ENCODE measurements at regions not wholly inside any gene's neighbourhood (a gene's known extent, or its start where the extent isn't known, plus 50 kb on each side); places are given as distances from the start of the nearest gene placed in this dataset.

DNA sequence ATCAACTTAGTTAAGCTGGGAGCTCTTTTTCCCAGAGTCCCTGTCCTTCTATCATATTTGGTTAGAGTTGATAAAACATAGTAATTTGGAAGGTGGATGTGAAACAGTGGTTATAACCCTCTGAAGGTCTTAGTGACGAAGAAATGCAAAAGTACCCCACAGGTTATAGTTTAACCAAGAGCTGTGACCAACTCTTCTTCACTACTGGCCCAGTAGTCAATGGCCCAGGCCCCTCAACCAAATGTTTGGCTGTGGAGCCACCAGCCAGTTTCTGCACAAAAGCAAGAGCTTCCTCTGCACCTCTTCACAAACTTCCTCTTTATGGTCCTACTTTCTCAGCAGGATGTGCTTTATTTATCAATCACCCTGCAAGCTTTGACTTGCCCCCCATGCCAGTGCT, 132.6 kb downstream of the BMP4 start:
- no peaks in the 10 kb centered on the region for H3K36me3 Mint-ChIP-seq (ENCODE audit: low read depth)
- no peak for DNase-seq (ENCODE audit: low spot score)
- no peak overlapping the region for H3K27ac Mint-ChIP-seq
- H3K27me3 Mint-ChIP-seq (ENCODE audit: insufficient read depth), result no peaks in the 10 kb centered on the region
- no peaks in the 10 kb centered on the region for H3K9me3 Mint-ChIP-seq
- intact Hi-C loops (cut with micrococcal nuclease), result no loop called here
- no peaks in the 10 kb centered on the region for H3K4me1 Mint-ChIP-seq (ENCODE audit: low read depth)
- no peak overlapping the region for H3K4me3 Mint-ChIP-seq

- Mint-ChIP-seq H3K4me1 (ENCODE audit: low read depth) (no peaks in the 10 kb centered on the region), H3K9me3 (no peaks in the 10 kb centered on the region), H3K27me3 (ENCODE audit: insufficient read depth) (no peaks in the 10 kb centered on the region), H3K4me3 (no peak overlapping the region), H3K36me3 (ENCODE audit: low read depth) (no peaks in the 10 kb centered on the region), H3K27ac (no peak overlapping the region)
- no peak for DNase-seq (ENCODE audit: low spot score)
- intact Hi-C loops (cut with micrococcal nuclease), result no loop called here
These were observed 142.2 kb downstream of the BMP4 start for GRCh38 chr14:53814392-53814791.

GRCh38 chr14:53810221-53810620, 146.4 kb downstream of the BMP4 start:
- H3K27me3 Mint-ChIP-seq (ENCODE audit: insufficient read depth), result no peaks in the 10 kb centered on the region
- intact Hi-C loops (cut with micrococcal nuclease), result no loop called here
- H3K9me3 Mint-ChIP-seq, result no peaks in the 10 kb centered on the region
- H3K27ac Mint-ChIP-seq, result no peak overlapping the region
- H3K4me1 Mint-ChIP-seq (ENCODE audit: low read depth), result no peaks in the 10 kb centered on the region
- no peaks in the 10 kb centered on the region for H3K36me3 Mint-ChIP-seq (ENCODE audit: low read depth)
- DNase-seq (ENCODE audit: low spot score), result no peak
- no peak overlapping the region for H3K4me3 Mint-ChIP-seq

DNA sequence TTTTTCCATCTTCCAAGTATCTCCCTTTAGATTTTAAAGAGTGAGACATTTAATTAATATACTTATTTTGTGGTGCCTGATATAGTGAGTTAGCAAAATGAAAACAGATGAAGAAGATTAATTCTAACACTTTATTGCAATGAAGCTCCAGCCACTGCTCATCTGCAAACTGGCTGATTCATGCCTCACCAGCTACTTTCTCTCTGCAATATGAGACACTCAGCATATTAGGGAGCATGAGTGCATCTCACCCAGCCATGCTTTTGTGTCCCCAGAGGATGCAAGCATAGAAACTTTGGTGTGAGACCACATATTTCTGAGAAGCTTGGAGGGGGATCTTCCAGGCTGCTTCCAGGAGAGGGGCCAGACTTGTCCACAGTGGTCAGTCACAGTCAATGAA, 148.6 kb downstream of the BMP4 start:
- no peaks in the 10 kb centered on the region for H3K4me1 Mint-ChIP-seq (ENCODE audit: low read depth)
- H3K27ac Mint-ChIP-seq, result no peak overlapping the region
- intact Hi-C loops (cut with micrococcal nuclease), result no loop called here
- no peaks in the 10 kb centered on the region for H3K27me3 Mint-ChIP-seq (ENCODE audit: insufficient read depth)
- no peaks in the 10 kb centered on the region for H3K9me3 Mint-ChIP-seq
- H3K4me3 Mint-ChIP-seq, result no peak overlapping the region
- no peak for DNase-seq (ENCODE audit: low spot score)
- H3K36me3 Mint-ChIP-seq (ENCODE audit: low read depth), result no peaks in the 10 kb centered on the region

DNA sequence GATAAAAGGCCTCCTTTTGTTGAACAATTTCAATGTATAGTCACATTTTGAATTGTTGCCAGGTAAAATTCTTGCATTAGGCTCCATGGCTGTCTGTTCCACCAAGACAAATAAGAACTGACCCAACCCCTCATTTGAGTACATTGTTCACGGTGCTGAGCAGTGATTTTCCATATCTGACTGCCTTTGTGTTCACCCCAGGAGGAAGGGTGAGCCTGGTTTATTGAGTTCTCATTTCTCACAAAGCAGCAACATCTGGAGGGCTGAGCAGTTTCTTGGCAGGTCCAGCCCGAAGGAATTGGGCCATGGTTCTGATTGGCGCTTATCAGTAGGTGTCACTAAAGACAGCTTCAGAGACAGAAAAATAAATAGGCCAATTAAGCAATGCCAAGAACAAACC, 149.1 kb downstream of the BMP4 start:
- no peaks in the 10 kb centered on the region for H3K36me3 Mint-ChIP-seq (ENCODE audit: low read depth)

GRCh38 chr14:53807108-53807507, 149.5 kb downstream of the BMP4 start:
- Mint-ChIP-seq H3K36me3 (ENCODE audit: low read depth) (no peaks in the 10 kb centered on the region), H3K27ac (no peak overlapping the region), H3K27me3 (ENCODE audit: insufficient read depth) (no peaks in the 10 kb centered on the region), H3K4me1 (ENCODE audit: low read depth) (no peaks in the 10 kb centered on the region), H3K9me3 (no peaks in the 10 kb centered on the region), H3K4me3 (no peak overlapping the region)
- no peak for DNase-seq (ENCODE audit: low spot score)
- intact Hi-C loops (cut with micrococcal nuclease), result no loop called here

More for the DNA sequence above, 149.1 kb downstream of the BMP4 start:
- intact Hi-C loops (cut with micrococcal nuclease), result no loop called here
- no peak for DNase-seq (ENCODE audit: low spot score)
- Mint-ChIP-seq H3K4me1 (ENCODE audit: low read depth) (no peaks in the 10 kb centered on the region), H3K27me3 (ENCODE audit: insufficient read depth) (no peaks in the 10 kb centered on the region), H3K27ac (no peak overlapping the region), H3K9me3 (no peaks in the 10 kb centered on the region), H3K4me3 (no peak overlapping the region)

DNA sequence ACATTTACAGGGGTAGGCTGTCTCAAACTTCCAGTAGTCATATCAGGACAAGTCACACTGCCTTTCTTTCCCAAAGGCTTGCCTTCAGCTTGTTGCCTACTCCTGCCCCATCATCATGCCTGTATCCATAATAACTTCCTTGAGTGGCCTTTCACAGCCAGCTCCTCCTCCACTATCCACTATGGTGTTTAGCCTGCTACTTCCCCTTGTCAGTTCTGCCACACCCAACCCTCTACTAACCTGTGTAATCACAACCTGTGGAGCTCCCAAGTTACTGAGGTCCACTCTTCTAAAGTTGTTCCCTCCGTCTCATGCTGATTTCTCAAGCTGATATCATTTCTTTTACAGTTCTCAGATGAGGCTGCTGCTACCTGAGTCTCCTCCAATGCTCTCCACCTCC, 159.9 kb downstream of the BMP4 start:
- peaks cover 7% of the 10 kb centered on the region for H3K9me3 Mint-ChIP-seq
- H3K36me3 Mint-ChIP-seq (ENCODE audit: low read depth), result no peaks in the 10 kb centered on the region
- no peaks in the 10 kb centered on the region for H3K4me1 Mint-ChIP-seq (ENCODE audit: low read depth)
- DNase-seq (ENCODE audit: low spot score), result no peak
- intact Hi-C loops (cut with micrococcal nuclease), result no loop called here
- H3K4me3 Mint-ChIP-seq, result no peak overlapping the region
- no peak overlapping the region for H3K27ac Mint-ChIP-seq
- no peaks in the 10 kb centered on the region for H3K27me3 Mint-ChIP-seq (ENCODE audit: insufficient read depth)

- Mint-ChIP-seq H3K4me1 (ENCODE audit: low read depth) (no peaks in the 10 kb centered on the region), H3K9me3 (no peaks in the 10 kb centered on the region), H3K27ac (no peak overlapping the region), H3K27me3 (ENCODE audit: insufficient read depth) (no peaks in the 10 kb centered on the region), H3K4me3 (no peak overlapping the region), H3K36me3 (ENCODE audit: low read depth) (no peaks in the 10 kb centered on the region)
- DNase-seq (ENCODE audit: low spot score), result no peak
- intact Hi-C loops (cut with micrococcal nuclease), result no loop called here
These were observed 162.7 kb downstream of the BMP4 start for GRCh38 chr14:53793790-53794505.

GRCh38 chr14:53792909-53793308, 163.7 kb downstream of the BMP4 start:
- no peaks in the 10 kb centered on the region for H3K36me3 Mint-ChIP-seq (ENCODE audit: low read depth)
- H3K4me1 Mint-ChIP-seq (ENCODE audit: low read depth), result no peaks in the 10 kb centered on the region
- H3K27me3 Mint-ChIP-seq (ENCODE audit: insufficient read depth), result no peaks in the 10 kb centered on the region
- intact Hi-C loops (cut with micrococcal nuclease), result no loop called here
- no peak for DNase-seq (ENCODE audit: low spot score)
- no peaks in the 10 kb centered on the region for H3K9me3 Mint-ChIP-seq
- no peak overlapping the region for H3K4me3 Mint-ChIP-seq
- H3K27ac Mint-ChIP-seq, result no peak overlapping the region

DNA sequence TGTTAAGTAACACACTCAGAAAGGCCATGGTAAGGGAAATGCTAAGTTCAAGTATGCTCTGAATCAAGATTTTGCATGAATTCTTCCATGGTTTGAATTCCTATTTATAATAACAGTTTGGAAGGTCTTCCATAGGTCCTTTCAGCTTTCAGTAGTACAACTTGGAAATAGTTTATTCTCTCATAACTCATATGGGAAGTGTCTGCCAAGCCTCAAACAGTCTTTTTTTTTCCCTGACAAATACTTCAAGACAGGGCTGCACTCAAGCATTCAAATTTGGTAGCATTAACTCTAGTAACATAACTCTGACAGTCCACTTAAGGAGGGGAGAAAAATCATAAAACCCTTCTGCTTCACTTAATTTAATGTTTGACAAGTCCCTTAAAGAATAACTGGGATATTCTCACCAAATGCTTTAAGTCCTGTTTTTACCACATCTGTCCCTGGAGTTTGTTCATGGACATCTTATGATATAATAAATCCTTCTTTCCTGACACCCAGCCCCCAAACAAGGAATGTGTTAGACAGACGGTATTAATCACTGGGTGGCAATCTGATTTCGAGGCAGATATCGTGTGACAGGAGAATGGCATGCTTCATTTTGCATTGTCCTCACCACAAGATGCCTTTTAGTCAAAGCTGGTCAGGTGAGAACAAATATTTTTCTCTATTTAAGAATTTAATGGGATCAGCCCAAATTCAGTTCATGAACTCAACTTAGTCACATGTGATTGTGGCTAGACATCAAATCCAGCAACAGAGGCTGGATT, 165.7 kb downstream of the BMP4 start:
- intact Hi-C loops (cut with micrococcal nuclease), result no loop called here
- Mint-ChIP-seq H3K4me3 (no peak overlapping the region), H3K36me3 (ENCODE audit: low read depth) (no peaks in the 10 kb centered on the region), H3K27me3 (ENCODE audit: insufficient read depth) (no peaks in the 10 kb centered on the region), H3K4me1 (ENCODE audit: low read depth) (no peaks in the 10 kb centered on the region), H3K9me3 (no peaks in the 10 kb centered on the region), H3K27ac (no peak overlapping the region)
- DNase-seq (ENCODE audit: low spot score), result no peak

DNA sequence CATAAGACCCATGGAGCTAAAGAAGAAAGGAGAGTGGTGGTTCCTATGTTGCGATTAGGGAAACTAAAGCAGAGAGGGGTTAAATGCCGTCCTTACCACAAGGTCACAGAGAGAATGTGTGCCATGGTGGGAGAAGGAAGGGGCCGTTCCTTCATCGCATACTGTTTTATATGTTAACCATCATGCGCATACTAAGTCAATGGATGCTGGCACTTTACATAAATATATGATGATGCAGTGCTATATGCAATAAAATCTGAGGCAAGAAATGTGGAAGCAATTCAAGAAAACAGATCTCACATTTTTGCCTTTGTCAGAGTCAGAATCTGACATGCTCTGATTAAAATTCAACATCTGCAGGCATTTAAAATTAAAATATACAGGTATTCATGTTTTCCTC, 168.1 kb downstream of the BMP4 start:
- no peaks in the 10 kb centered on the region for H3K27me3 Mint-ChIP-seq (ENCODE audit: insufficient read depth)
- no peaks in the 10 kb centered on the region for H3K9me3 Mint-ChIP-seq
- no peak for DNase-seq (ENCODE audit: low spot score)
- no peak overlapping the region for H3K4me3 Mint-ChIP-seq
- intact Hi-C loops (cut with micrococcal nuclease), result no loop called here
- H3K4me1 Mint-ChIP-seq (ENCODE audit: low read depth), result no peaks in the 10 kb centered on the region
- no peaks in the 10 kb centered on the region for H3K36me3 Mint-ChIP-seq (ENCODE audit: low read depth)
- H3K27ac Mint-ChIP-seq, result no peak overlapping the region

- Mint-ChIP-seq H3K27me3 (ENCODE audit: insufficient read depth) (no peaks in the 10 kb centered on the region), H3K27ac (no peak overlapping the region), H3K36me3 (ENCODE audit: low read depth) (no peaks in the 10 kb centered on the region), H3K4me3 (no peak overlapping the region), H3K4me1 (ENCODE audit: low read depth) (no peaks in the 10 kb centered on the region), H3K9me3 (no peaks in the 10 kb centered on the region)
- intact Hi-C loops (cut with micrococcal nuclease), result no loop called here
- DNase-seq (ENCODE audit: low spot score), result no peak
These were observed 170.6 kb downstream of the BMP4 start for GRCh38 chr14:53786045-53786444.

DNA sequence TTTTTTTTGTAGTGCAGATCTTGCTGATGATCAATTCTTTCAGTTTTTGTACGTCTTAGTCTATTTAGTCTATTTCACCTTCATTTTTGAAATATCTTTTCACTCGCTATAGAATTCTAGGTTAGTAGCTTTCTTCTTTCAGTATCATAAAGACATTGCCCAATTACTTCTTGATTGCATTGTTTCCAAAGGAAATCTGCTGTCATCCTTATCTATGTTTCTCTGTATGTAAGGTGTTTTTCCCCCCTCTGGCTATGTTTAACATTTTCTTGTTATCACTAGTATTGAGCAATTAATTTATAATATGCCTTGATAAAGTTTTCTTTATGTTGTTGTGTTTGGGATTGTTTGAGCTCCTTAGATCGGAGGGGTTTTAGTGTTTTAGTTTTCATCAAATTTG, 171.9 kb downstream of the BMP4 start:
- no peak for DNase-seq (ENCODE audit: low spot score)

More for the DNA sequence above, 171.9 kb downstream of the BMP4 start:
- H3K9me3 Mint-ChIP-seq, result no peaks in the 10 kb centered on the region
- H3K27me3 Mint-ChIP-seq (ENCODE audit: insufficient read depth), result no peaks in the 10 kb centered on the region
- H3K4me3 Mint-ChIP-seq, result no peak overlapping the region
- H3K36me3 Mint-ChIP-seq (ENCODE audit: low read depth), result no peaks in the 10 kb centered on the region
- no peak overlapping the region for H3K27ac Mint-ChIP-seq
- intact Hi-C loops (cut with micrococcal nuclease), result no loop called here
- no peaks in the 10 kb centered on the region for H3K4me1 Mint-ChIP-seq (ENCODE audit: low read depth)

Measured in activated T-helper 1 cell treated with anti-CD3 and anti-CD28 coated beads, Interleukin-12 subunit alpha, Interleukin-12 subunit beta, Interleukin-2, Interleukin-4 antibody, amounts not matched to agents 30 ng/mL and 10 ng/mL and 1 ng/mL, durations not matched to agents 14 hours and 24 hours and 36 hours (primary cell).